Mesendoderm (in vitro differentiated cells): ENCODE measurements at regions not wholly inside any gene's neighbourhood (a gene's known extent, or its start where the extent isn't known, plus 50 kb on each side); places are given as distances from the start of the nearest gene placed in this dataset.

Experiments
- DNase-seq: peaks from one replicate; pipeline ENCODE4 v3.0.0; 2013
- H2AK5ac ChIP-seq: 2 replicates; pipeline ENCODE4 v1.6.1; 2013; ENCODE audit warnings: low read length, inconsistent platforms
- H2BK120ac ChIP-seq: 2 replicates; pipeline ENCODE4 v1.6.1; 2013; ENCODE audit warnings: low read depth, mild to moderate bottlenecking, low read length, moderate library complexity, mixed read lengths
- H2BK15ac ChIP-seq: replicated peaks from 2 replicates; pipeline ENCODE4 v1.6.1; 2013; ENCODE audit warnings: low read depth, mild to moderate bottlenecking, moderate library complexity
- H2BK5ac ChIP-seq: 2 replicates; pipeline ENCODE4 v1.6.1; 2013; ENCODE audit warnings: low read length, inconsistent platforms
- H3K18ac ChIP-seq: 2 replicates; pipeline ENCODE4 v1.6.1; 2013; ENCODE audit warnings: mild to moderate bottlenecking, low read length, mixed read lengths
- H3K23ac ChIP-seq: one replicate; pipeline ENCODE4 v1.6.1; 2013; ENCODE audit warnings: low read length
- H3K27ac ChIP-seq: 2 replicates; pipeline ENCODE4 v1.5.1; 2013; ENCODE audit warnings: low read depth, mild to moderate bottlenecking, inconsistent platforms, low read length, moderate library complexity
- H3K27me3 ChIP-seq: 2 replicates; pipeline ENCODE4 v1.6.1; 2013; ENCODE audit warnings: low read length, control low read depth, mild to moderate bottlenecking, inconsistent platforms; ENCODE audit not compliant: insufficient read depth, poor library complexity
- H3K36me3 ChIP-seq: 2 replicates; pipeline ENCODE4 v1.6.1; 2013; ENCODE audit warnings: low read length, inconsistent platforms; ENCODE audit not compliant: control insufficient read depth, insufficient read depth
- H3K4ac ChIP-seq: one replicate; pipeline ENCODE4 v1.6.1; 2013; ENCODE audit warnings: low read depth, mild to moderate bottlenecking, low read length, moderate library complexity
- H3K4me1 ChIP-seq: 2 replicates; pipeline ENCODE4 v1.6.1; 2013; ENCODE audit warnings: low read depth, low read length, inconsistent platforms; ENCODE audit not compliant: control insufficient read depth
- H3K4me2 ChIP-seq: 2 replicates; pipeline ENCODE4 v1.6.1; 2013; ENCODE audit warnings: low read length
- H3K4me3 ChIP-seq: 2 replicates; pipeline ENCODE4 v1.5.1; 2013; ENCODE audit warnings: mild to moderate bottlenecking, low read length
- H3K56ac ChIP-seq: one replicate; pipeline ENCODE4 v1.6.1; 2013; ENCODE audit warnings: low read length
- H3K79me1 ChIP-seq: 2 replicates; pipeline ENCODE4 v1.6.1; 2013; ENCODE audit warnings: low read length, inconsistent platforms
- H3K79me2 ChIP-seq: 2 replicates; pipeline ENCODE4 v1.6.1; 2013; ENCODE audit warnings: mild to moderate bottlenecking, low read length; ENCODE audit not compliant: control insufficient read depth, insufficient read depth
- H3K9ac ChIP-seq: 2 replicates; pipeline ENCODE4 v1.6.1; 2013; ENCODE audit warnings: low read length, inconsistent platforms
- H4K5ac ChIP-seq: one replicate; pipeline ENCODE4 v1.6.1; 2013; ENCODE audit warnings: low read length
- H4K8ac ChIP-seq: one replicate; pipeline ENCODE4 v1.6.1; 2013; ENCODE audit warnings: low read depth, mild to moderate bottlenecking, control low read depth, low read length, moderate library complexity
- whole genome bisulfite sequencing: extraction: QIAGEN DNeasy Blood & Tissue Kit; methylation state at CpG from one replicate; pipeline ENCODE4 v1.1.7; 2013; ENCODE audit warnings: low lambda C conversion rate, missing lambda C conversion rate; ENCODE audit not compliant: insufficient coverage; ENCODE audit errors: extremely low coverage; 5-methylcytosine and 5-hydroxymethylcytosine counted together

GRCh38 chr3:124621498-124621897 is 108.8 kb upstream of the UMPS start:
- Histone ChIP-seq H3K36me3 (no peaks in the 10 kb centered on the region), H3K18ac (no peak overlapping the region)
- WGBS = no CpG with 5 or more reads among the region's 3 CpGs

GRCh38 chr3:124625074-124625473 is 105.2 kb upstream of the UMPS start:
- Histone ChIP-seq H3K79me1 (no peaks in the 10 kb centered on the region), H3K9ac (no peak overlapping the region), H3K23ac (no peak overlapping the region), H3K4me1 (peaks cover 9% of the 10 kb centered on the region), H3K56ac (no peak overlapping the region), H3K27me3 (no peaks in the 10 kb centered on the region), H3K36me3 (no peaks in the 10 kb centered on the region), H2AK5ac (no peak overlapping the region), H3K4me3 (no peak overlapping the region), H3K79me2 (no peaks in the 10 kb centered on the region), H3K27ac (no peak overlapping the region), H3K4ac (no peak overlapping the region), H3K4me2 (no peak overlapping the region), H2BK120ac (no peak overlapping the region), H3K18ac (no peak overlapping the region), H4K8ac (no peak overlapping the region), H4K5ac (no peak overlapping the region), H2BK15ac (no peak overlapping the region), H2BK5ac (no peak overlapping the region)
- no peak for DNase-seq

More at GRCh38 chr3:124621498-124621897, 108.8 kb upstream of the UMPS start:
- H2BK120ac ChIP-seq = no peak overlapping the region
- H4K8ac ChIP-seq = no peak overlapping the region
- no peak overlapping the region for H2BK15ac ChIP-seq
- no peaks in the 10 kb centered on the region for H3K79me1 ChIP-seq
- H3K27ac ChIP-seq = no peak overlapping the region
- H3K4me2 ChIP-seq = no peak overlapping the region
- peak; percentile 49 for DNase-seq
- no peak overlapping the region for H4K5ac ChIP-seq
- peaks cover 6% of the 10 kb centered on the region for H3K4me1 ChIP-seq
- no peak overlapping the region for H3K23ac ChIP-seq
- H3K9ac ChIP-seq = no peak overlapping the region
- no peak overlapping the region for H2AK5ac ChIP-seq
- no peaks in the 10 kb centered on the region for H3K27me3 ChIP-seq
- no peak overlapping the region for H3K4ac ChIP-seq
- no peak overlapping the region for H3K56ac ChIP-seq
- no peak overlapping the region for H2BK5ac ChIP-seq
- H3K4me3 ChIP-seq = no peak overlapping the region
- no peaks in the 10 kb centered on the region for H3K79me2 ChIP-seq

GRCh38 chr3:124627501-124627908 is 102.7 kb upstream of the UMPS start:
- H4K8ac ChIP-seq = no peak overlapping the region
- peaks cover 3% of the 10 kb centered on the region for H3K4me1 ChIP-seq
- H4K5ac ChIP-seq = no peak overlapping the region
- no peaks in the 10 kb centered on the region for H3K27me3 ChIP-seq
- no peaks in the 10 kb centered on the region for H3K36me3 ChIP-seq
- H3K4me3 ChIP-seq = no peak overlapping the region
- H3K18ac ChIP-seq = no peak overlapping the region
- no peaks in the 10 kb centered on the region for H3K79me1 ChIP-seq
- H3K27ac ChIP-seq = no peak overlapping the region
- no peak overlapping the region for H2BK5ac ChIP-seq
- H2BK15ac ChIP-seq = no peak overlapping the region
- no CpG with 5 or more reads among the region's 6 CpGs for WGBS
- peak; percentile 95 for DNase-seq
- H3K4ac ChIP-seq = no peak overlapping the region
- no peak overlapping the region for H3K4me2 ChIP-seq
- H3K56ac ChIP-seq = no peak overlapping the region
- H2BK120ac ChIP-seq = no peak overlapping the region
- no peak overlapping the region for H3K23ac ChIP-seq
- H3K9ac ChIP-seq = no peak overlapping the region
- H2AK5ac ChIP-seq = no peak overlapping the region
- H3K79me2 ChIP-seq = no peaks in the 10 kb centered on the region

GRCh38 chr3:124628863-124629262 is 101.4 kb upstream of the UMPS start:
- Histone ChIP-seq H3K4me2 (no peak overlapping the region), H3K4me3 (no peak overlapping the region), H3K36me3 (no peaks in the 10 kb centered on the region), H3K23ac (no peak overlapping the region), H3K4me1 (peaks cover 3% of the 10 kb centered on the region), H2BK5ac (no peak overlapping the region), H4K8ac (no peak overlapping the region), H2BK120ac (no peak overlapping the region), H3K56ac (no peak overlapping the region), H4K5ac (no peak overlapping the region), H3K79me2 (no peaks in the 10 kb centered on the region), H3K27ac (no peak overlapping the region), H2AK5ac (no peak overlapping the region), H3K27me3 (no peaks in the 10 kb centered on the region), H3K4ac (no peak overlapping the region), H2BK15ac (no peak overlapping the region), H3K18ac (no peak overlapping the region), H3K79me1 (no peaks in the 10 kb centered on the region), H3K9ac (no peak overlapping the region)
- WGBS = no CpG with 5 or more reads among the region's 4 CpGs
- no peak for DNase-seq

GRCh38 chr3:124629497-124629896 is 100.8 kb upstream of the UMPS start:
- DNase-seq = no peak
- H3K23ac ChIP-seq = no peak overlapping the region
- H3K9ac ChIP-seq = no peak overlapping the region
- H4K8ac ChIP-seq = no peak overlapping the region
- no peaks in the 10 kb centered on the region for H3K36me3 ChIP-seq
- H3K79me1 ChIP-seq = no peaks in the 10 kb centered on the region
- H2BK120ac ChIP-seq = no peak overlapping the region
- no peak overlapping the region for H3K27ac ChIP-seq
- H3K56ac ChIP-seq = no peak overlapping the region
- H3K27me3 ChIP-seq = no peaks in the 10 kb centered on the region
- H2AK5ac ChIP-seq = no peak overlapping the region
- H2BK15ac ChIP-seq = no peak overlapping the region
- H2BK5ac ChIP-seq = no peak overlapping the region
- H3K4ac ChIP-seq = no peak overlapping the region
- WGBS = no CpG with 5 or more reads among the region's 2 CpGs
- H3K79me2 ChIP-seq = no peaks in the 10 kb centered on the region
- H3K4me1 ChIP-seq = peaks cover 3% of the 10 kb centered on the region
- H3K4me2 ChIP-seq = no peak overlapping the region
- H3K4me3 ChIP-seq = no peak overlapping the region
- no peak overlapping the region for H4K5ac ChIP-seq
- H3K18ac ChIP-seq = no peak overlapping the region

- H3K23ac ChIP-seq = no peak overlapping the region
These were observed 99.3 kb upstream of the UMPS start for GRCh38 chr3:124630960-124631359.

More at GRCh38 chr3:124630960-124631359, 99.3 kb upstream of the UMPS start:
- H3K79me2 ChIP-seq = no peaks in the 10 kb centered on the region
- H4K5ac ChIP-seq = no peak overlapping the region
- no peak overlapping the region for H2BK120ac ChIP-seq
- H3K27ac ChIP-seq = no peak overlapping the region
- DNase-seq = no peak
- H3K9ac ChIP-seq = no peak overlapping the region
- no peaks in the 10 kb centered on the region for H3K79me1 ChIP-seq
- no peak overlapping the region for H3K4ac ChIP-seq
- H3K4me3 ChIP-seq = no peak overlapping the region
- H3K36me3 ChIP-seq = no peaks in the 10 kb centered on the region
- no peak overlapping the region for H2BK5ac ChIP-seq
- no peak overlapping the region for H3K18ac ChIP-seq
- no peak overlapping the region for H3K56ac ChIP-seq
- H3K4me1 ChIP-seq = peaks cover 3% of the 10 kb centered on the region
- H2AK5ac ChIP-seq = no peak overlapping the region
- H3K4me2 ChIP-seq = no peak overlapping the region
- H4K8ac ChIP-seq = no peak overlapping the region
- no peak overlapping the region for H2BK15ac ChIP-seq
- H3K27me3 ChIP-seq = no peaks in the 10 kb centered on the region
- no CpG with 5 or more reads among the region's 5 CpGs for WGBS
